HG02759 (cell line): ENCODE measurements at regions not wholly inside any gene's neighbourhood (a gene's known extent, or its start where the extent isn't known, plus 50 kb on each side); places are given as distances from the start of the nearest gene placed in this dataset.
A peak's percentile ranks its signal among the peaks of the same experiment; 100 is the strongest.

Experiments
- ATAC-seq: cut with Tn5 transposase; IDR thresholded peaks from one replicate; pipeline ENCODE4 v1.9.1; 2021; ENCODE audit warnings: mild to moderate bottlenecking, moderate library complexity; ENCODE audit not compliant: unreplicated experiment

DNA sequence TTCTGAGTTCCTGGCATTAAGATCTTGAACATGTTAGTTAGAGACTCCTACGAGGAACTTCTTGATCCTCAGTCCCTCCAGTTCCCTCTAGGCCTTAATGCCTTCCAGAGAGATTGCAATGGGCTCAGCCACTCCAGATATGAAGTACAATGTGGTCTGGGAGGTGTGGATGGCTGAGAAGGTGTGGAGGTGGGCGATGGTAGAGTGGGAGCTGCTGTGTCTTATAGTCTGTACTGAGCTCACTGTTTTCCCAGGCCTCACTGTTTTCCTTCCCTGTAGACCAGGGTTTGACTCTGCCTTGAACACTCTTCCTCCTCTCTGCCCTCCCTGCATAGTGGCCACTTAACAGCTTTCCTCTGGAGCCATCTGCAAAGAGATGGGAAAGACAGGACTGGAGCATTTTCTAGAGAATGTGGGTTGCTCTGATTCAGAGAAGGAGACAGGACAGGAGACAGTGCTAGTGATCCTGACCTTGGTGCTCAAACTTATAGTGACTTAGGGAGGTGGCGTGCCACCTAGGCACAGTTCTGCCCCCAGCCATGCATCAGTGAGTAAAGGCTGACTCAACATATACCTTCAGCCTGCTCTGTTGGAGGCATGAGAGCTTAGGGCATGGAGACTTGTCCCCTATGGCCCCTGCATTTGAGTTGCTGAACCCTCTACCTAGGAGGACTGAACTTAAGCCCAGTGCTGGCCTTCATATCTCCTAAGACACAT, 129.7 kb downstream of the TDRD15 start:
- peak; percentile 30 for ATAC-seq

DNA sequence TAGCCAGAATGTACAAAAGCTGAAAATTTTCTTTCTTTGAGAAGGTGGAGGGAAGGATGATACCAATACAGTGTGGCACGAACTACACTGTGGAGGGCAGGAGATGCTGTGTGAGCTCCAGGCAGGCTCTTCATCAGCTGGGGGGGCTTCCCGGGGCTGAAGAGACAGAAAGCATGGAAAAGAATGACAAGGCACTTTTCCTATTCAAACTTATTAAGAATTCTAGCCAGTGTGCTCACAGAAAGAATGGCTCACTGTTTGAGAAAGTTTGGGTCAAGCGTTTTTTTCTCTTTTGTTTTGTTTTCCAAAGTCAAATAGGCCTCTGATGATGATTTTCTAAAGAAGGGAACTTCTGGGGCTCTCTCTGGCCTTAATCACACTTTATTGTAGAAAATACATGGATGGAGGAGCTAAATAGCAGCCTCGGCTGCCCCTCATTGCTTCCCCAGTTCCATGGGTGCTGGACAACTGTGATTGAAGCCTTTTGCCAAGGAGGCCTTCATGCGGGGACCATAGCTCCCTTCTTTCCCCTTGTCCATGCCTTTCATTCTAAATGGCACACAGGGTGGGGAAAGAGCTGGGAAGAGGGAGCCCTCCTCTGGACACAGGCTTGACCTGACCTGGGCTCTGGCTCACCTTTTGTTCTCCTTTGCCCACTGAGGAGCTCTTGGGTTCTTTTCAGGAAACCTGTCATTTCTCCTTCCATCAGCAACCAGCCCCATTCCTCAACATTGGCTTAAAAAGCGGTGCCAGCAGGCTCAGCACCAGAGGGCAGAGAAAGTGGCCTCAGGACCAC, 130.6 kb downstream of the TDRD15 start:
- no peak for ATAC-seq

DNA sequence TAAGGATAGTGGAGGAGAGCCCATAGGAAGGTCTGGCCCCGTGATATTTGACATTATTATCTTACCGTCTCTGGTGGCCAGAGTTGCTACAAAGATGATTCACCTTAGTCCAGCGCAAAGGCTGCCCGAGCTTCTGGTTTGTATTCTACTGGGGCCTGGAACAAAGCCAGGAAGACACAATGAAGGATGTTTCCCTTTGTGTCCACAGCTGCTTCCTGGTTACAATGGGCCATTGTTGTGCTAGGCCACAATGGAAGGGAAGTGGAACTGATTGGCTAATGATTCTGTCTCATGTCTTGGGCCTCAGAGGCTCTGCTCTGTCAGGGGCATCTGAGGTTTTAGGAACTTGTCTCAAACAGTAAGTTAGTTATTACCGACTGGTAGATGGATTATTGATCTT, 132.2 kb downstream of the TDRD15 start:
- peak; percentile 94 for ATAC-seq

DNA sequence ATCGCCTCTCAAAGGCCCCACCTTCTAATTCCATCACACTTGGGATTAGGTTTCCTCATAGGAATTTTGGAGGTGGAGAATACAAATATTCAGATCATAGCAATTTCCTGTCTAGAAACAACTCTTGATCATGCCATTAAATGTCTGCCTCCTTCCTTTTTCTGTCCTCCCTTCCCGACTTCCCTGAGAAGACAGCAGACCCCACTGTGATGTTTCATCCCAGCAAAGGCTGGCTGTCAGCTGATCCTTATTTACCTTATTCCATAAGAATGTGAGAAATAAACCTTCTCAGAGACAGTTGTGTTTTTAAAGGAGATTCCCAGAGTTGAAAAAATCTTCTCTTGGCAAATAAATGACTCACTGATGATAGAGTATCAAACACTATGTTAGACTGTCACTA, 133.9 kb downstream of the TDRD15 start:
- ATAC-seq, result no peak

DNA sequence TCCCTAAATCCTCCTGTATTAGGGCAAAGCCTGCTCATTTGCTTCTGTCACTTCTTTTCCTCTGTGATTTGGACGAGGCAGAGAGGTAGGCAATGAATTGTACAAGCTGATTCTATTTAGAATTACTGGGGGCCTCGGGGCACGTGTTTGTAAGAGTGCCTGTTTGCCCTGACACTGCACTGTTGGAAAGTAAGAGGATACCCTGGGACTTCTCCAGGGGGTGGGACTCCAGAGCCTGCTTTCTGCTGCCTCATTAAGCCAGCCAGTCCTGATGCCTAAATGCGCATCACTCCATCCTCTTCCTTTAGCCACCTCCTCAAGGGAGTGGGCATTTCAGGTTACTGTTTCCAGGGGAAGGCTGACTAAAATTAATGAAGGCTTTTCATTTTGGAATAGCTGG, 134.3 kb downstream of the TDRD15 start:
- ATAC-seq, result no peak

DNA sequence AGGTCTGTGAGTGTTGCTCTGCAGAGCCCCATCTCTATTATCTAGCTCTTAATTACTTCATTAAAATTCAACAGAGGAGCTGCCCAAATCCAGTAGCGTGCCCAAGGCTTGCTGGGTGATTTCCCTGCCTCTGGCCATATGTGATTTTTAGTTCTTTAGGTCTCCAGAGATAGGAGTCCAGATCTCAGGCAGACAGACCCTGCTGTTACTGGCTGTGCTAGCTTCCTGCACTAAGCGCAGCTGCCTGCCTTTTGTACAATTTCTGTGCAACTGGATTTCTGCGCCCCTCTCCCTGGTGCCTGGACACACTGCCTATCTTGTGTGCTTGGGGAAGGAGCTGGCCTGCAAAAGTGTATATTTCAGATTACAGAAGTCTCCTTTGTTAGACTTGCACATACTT, 136.5 kb downstream of the TDRD15 start:
- ATAC-seq, result no peak

DNA sequence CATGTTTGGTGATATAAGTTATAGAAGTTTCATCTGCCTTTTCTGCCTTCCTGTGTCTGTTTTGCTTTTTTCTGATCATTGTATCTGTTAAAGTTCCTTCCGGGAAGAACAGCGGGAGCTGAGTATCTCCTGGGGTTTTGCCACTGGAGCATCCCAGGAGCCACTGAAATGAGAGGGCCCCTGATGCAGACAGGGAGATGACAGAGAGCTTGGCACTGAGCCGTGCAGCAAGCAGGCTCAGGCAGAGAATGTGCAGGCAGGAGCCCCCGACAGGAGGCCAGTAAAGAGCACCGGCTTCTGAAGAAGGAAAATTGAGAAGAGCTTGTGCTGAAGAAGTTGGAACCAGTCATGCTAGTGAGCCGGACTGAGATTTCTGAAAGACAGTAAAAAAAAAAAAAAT, 137.8 kb downstream of the TDRD15 start:
- ATAC-seq, result no peak

DNA sequence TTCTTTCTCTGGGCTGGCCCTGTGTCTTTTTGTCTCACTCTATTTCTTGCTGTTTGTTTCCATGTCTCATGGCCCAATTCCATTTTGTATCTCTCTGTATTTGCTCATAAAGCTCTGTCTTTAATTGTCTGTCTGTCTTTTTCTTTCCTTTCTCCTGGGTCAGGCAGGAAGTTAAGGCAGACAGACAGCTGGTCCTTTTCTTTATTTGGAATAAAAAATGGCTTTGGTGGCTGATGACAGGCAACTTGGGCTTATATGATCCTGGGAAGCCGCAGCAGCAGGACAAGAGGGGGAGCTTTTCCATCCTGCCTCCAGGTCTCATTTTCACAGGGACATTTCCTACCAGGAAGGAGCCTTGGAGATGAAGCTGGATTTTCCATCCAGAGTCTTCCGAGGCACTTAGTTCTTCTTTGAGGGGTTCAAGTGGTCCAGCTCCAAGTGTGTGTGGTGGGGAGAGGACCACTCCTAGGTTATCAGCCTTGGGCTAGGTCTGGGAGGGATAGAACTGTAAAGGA, 138.7 kb downstream of the TDRD15 start:
- ATAC-seq, result no peak

DNA sequence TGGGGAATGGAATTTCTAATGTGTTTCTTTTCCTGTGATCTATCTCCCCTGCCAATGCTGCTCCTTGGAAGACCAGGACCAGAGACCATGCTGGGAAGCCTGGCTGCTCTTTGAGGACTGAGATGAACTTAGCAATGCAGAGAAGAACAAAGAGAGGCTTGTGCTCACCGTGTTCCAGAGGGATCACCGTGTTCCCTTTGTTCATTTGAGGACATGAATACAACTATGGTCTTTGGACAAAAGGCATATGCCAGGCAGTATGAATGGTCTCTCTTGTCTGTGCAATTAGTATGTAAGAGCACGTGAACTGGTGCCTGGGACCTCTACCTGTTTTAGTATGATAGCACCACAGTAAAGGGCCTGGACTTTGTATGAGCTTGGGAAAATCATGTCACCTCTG, 139.9 kb downstream of the TDRD15 start:
- ATAC-seq, result no peak

DNA sequence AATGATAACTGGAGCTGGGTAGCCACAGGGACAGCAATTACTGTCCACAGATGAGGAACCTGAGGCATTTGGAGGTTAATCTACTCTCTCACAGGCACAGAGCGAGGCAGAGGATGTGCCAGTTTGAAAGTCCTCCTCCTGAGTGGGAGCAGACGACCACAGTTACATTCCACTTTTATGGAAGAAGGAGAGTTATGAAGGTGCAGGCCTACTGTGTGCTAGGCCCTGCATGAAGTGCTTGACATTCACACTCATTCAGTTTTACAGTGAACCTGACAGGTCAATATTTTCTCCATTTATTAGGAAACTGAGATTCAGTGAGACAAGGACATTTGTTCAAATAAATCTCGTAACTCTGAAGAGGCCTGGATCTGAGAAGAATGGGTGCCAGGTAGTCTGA, 142.0 kb downstream of the TDRD15 start:
- no peak for ATAC-seq

DNA sequence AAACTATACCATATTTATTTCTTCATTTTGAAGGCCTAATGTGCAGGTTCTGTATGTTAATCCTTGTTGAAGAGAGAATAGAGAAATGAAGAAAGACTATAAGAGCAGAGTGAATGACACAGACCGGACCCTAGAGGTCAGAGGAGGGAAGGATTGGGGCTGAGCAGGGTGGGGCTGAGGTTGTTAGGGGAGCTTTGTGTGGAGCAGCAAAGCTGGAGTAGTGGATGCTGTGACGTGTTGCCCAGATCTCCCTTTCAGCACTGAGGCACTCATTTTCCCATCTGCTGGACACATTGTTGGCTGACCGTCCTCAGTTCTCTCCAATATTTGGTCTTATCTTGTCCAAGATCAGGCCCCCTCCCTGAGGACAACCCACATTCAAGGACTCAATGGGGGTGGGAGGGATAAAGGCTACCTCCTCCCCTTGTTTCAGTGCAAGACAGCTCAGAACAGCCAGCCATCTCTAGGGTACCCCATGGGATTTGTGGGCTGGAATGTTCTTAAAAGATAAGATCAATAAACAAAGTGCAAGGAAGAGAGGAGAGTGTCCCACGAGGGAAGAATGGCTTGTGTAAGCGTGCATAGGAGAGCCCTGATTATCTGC, 143.6 kb downstream of the TDRD15 start:
- ATAC-seq, result no peak

DNA sequence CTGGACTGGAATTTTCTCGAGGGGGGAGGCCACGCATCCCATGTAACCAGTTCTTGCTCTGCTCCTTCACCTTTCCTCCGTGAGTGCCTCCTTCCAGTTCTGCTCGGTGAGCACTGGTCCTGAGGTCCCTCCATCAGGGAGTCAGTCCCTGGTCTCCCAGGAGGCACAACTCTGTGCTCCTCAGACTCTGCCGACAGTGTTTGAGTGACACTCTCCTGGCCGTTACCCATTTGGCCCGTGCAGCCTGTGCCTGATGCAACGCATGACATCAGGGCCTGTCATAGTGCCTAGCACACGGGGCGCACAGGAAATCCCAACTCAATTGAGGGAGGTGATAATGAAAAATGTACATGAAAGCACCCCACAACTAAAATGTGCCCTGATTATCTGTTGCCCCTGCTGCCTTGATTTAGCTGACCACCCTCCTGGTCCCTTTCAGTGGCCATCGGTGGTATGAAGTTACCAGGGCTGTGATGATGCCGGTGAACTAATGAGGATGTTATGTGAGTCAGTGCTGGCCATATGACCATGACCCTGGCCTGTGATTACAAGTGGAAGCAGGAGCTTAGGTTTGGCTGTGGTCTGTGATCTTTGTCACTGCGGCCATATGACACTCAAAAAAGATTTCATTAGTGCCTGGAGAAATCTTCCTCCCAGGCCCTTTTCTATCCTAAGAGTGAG, 144.6 kb downstream of the TDRD15 start:
- no peak for ATAC-seq

DNA sequence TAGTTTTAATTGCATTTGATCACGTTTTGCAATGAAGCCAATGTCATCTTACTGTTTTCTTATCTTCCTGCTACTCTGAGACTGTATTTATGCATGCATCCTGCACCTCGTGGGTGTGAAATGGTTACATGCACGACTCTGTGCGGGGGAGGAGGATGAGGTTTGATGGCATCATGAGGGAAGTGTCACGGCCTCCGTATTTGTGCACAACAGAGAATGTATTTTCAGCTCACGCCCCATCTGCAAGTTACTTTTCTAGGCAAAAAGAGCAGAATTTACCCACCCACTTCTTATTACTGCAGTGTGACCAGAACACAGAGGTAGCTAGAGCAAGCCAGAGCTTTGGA, 145.1 kb downstream of the TDRD15 start:
- ATAC-seq, result peak; percentile 58

DNA sequence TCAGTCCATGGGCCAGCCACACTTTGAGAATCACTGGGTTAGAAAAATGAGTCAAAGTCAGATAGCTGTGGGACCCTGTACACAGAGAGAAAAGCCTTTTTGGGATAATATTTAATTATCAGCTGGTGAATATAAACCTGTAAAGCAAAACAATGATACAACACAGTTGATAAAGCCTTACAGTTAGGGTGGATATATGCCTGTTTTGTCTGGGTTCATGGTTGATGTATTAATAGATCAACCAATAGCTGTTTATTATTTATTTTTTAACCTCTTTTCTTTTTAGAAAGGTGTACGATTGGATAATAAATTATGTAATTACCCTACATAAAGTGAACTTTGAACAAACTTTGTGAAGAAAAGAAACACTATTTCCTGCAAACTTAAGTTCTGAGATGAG, 145.6 kb downstream of the TDRD15 start:
- ATAC-seq, result peak; percentile 13

DNA sequence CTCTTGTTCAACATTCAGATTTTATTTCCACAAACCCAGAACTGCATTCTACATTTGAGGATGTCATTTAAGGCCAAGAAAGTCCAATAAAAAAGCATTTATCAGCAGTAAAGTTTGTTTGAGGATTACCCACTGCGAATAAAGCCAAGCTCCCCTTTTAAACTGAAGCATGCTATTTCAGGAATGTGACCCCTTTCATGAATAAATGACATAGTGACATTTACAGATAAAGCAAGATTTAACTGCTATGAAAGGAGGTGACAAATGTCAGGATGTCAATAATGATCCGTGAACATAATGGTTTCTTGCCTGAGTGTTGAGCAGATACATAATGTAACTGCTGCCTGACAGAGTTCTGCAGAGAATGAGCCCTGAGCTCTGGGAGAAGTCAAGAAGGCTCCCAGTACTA, 146.3 kb downstream of the TDRD15 start:
- ATAC-seq, result no peak

DNA sequence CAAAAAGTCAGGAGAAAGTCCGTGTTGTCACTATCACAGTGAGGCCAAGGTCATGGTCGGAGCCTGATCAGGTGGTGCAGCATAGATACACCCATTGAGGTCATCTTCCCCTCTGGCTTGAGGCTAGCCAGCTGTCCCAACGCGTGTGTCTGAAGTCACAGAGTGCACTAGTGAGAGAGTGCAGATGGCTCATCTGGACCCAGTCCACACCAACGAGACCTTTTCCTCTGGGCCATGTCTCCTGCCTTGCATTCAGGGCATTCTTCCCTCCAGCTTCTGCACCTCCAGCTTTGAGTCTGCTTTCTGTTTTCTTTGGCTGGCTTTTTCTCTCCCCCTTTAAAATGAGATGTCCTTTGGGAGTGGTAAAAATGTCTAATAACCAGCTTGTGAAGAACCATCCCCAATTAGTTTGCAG, 146.9 kb downstream of the TDRD15 start:
- ATAC-seq, result no peak

DNA sequence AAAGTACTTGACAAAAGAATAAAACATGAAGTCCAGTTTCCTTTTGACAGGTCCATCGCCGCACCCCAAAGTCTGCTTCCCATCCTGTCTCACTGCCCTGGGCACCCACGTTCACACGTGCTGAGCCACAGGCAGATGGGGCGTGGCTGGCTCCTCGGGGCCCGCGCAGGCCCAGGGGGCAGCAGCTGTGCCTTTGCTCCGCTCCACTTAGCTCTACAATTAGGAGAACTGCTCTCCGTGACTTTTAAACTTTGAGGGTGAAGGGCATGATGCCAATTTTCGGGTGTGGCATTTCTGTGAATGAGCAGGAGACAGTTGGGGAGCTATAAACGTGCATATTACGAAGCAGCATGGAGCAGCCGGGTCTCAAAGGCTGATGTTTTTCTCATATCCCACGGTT, 152.4 kb downstream of the TDRD15 start:
- ATAC-seq, result no peak

DNA sequence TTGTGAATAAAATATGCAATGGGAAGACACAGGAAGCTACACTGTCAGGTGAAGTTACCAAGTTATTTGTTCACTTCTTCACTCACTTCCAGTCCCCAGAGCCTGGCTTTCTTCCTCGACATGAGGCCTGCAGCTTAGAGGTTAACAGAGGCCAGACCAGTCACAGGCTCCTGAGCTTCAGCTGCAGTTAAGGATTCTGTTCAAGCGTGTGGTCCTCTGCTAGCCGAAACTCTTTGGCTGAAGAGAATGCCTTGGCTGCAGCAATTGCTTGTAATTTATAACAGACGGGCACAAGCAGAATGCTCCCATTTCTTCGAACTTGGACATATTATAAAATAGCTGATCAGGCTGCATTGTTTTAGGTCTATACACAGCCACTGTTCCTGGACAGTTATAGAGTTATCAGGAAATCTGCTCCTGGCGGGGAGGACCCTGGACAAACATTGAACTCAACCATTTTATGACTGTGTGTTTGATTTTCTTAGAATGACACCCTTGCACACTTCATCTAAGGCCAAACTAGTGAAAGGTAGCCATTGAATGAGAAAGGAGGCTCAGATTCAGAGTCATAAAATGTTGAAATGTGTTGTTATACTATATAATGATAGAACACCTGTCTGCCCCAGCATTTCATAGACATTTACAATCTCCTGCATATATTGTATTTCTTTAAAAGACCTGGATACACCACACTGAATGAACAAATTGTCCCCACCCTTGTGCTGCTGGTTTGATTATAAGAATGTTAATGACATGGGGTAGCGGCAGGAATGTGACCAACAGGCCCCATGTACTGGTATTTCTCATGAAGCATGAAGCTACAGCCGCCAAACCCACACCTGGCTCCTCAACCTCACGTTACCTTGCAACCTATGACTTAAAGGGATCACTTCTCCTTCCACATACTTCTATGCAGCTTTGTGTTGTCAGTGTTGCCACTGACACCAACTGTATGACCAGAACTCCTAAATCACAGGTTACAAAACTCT, 153.6 kb downstream of the TDRD15 start:
- no peak for ATAC-seq

DNA sequence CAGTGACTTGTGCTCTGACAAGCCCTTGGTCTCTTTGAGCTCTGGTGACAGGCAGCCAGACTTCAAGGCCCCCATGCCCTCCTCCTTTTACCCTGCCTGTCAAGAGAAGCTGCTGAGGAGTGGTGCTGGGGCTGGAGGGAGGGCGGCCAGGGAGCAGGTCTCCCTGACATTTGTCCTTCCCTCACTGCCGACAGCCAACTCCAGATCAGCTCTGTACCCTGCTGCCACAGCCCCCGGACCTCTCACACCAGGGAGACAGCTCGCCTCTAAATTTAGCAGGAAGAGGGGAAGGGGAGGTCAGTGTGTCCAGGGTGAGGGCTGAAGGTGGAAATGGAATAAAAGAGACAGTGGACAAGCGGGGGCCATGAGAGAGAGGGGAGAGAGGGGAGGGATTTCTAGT, 155.8 kb downstream of the TDRD15 start:
- no peak for ATAC-seq

DNA sequence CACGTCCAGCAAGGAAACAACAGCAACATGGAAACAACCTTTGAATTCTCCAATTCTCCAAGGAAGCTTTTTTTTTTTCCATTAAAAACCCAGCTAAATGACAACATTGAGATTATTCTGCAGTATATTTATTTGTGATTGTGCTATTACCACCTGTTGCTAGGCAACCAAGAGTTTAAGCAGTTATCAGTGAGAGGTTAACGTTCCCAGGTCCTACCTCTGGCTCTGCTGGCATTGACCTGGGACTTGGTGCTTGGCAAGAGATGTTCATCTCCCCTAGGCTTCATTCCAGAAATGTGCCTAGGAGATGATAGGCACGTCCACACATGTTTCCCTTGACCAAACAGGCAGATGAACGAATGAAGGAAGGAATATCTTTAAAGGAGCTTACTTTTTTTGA, 157.0 kb downstream of the TDRD15 start:
- no peak for ATAC-seq
